GM23338 (cell line): ENCODE measurements at regions not wholly inside any gene's neighbourhood (a gene's known extent, or its start where the extent isn't known, plus 50 kb on each side); places are given as distances from the start of the nearest gene placed in this dataset.

Experiments
- CTCF ChIP-seq, 2 experiments: fragments of 200-600 bp in 1 of 2; sonication (generic) in 1 of 2; conservative IDR thresholded peaks; 2 replicates each; pipeline versions ENCODE4 v1.5.1 to v1.6.1; 2016 to 2017; ENCODE audit warnings: antibody characterized with exemption in 2 of 2, low read depth in 2 of 2, mild to moderate bottlenecking in 2 of 2, moderate library complexity in 1 of 2
- ETS1 ChIP-seq: IDR thresholded peaks from 2 replicates; pipeline ENCODE4 v1.6.1; 2016; ENCODE audit warnings: antibody characterized with exemption
- EZH2 ChIP-seq: fragments of 200-600 bp; sonication (generic); IDR thresholded peaks from one replicate; pipeline ENCODE4 v1.8.0; 2017; ENCODE audit warnings: antibody characterized with exemption, mild to moderate bottlenecking, low read depth; ENCODE audit not compliant: unreplicated experiment
- POLR2AphosphoS5 ChIP-seq: IDR thresholded peaks from 2 replicates; pipeline ENCODE4 v1.6.1; 2016; ENCODE audit warnings: antibody characterized with exemption, low read depth
- ZNF114 ChIP-seq: fragments of 250-450 bp; sonication (Bioruptor Pico); IDR thresholded peaks from 2 replicates; pipeline ENCODE4 v1.5.0; 2020; ENCODE audit warnings: mild to moderate bottlenecking, moderate library complexity

GRCh38 chr4:18980516-18981233 is 959.1 kb upstream of the LCORL start:
- TF ChIP-seq POLR2AphosphoS5 (no peak), CTCF (conservative IDR thresholded peaks at IDR 0.05; ENCODE audit: low read depth in 2 of 2) (no peak), EZH2 (no peak), ETS1 (no peak), ZNF114 (CRISPR knock-in tag) (no peak)
